Activated CD4-positive, alpha-beta memory T cell treated with anti-CD3 and anti-CD28 coated beads for 36 hours (primary cell): ENCODE measurements at regions not wholly inside any gene's neighbourhood (a gene's known extent, or its start where the extent isn't known, plus 50 kb on each side); places are given as distances from the start of the nearest gene placed in this dataset.

ENCODE experiments used
- CTCF ChIA-PET: fragments of 350-600 bp; sonication (Branson Sonifier 250); formaldehyde crosslinking; loops from one replicate; lab custom pipeline; 2021; ENCODE audit warnings: antibody characterized with exemption, inconsistent platforms; lab: Charles Lee
- POLR2A ChIA-PET: fragments of 350-600 bp; sonication (Branson Sonifier 250); formaldehyde crosslinking; loops from one replicate; lab custom pipeline; 2021; ENCODE audit warnings: antibody characterized with exemption; lab: Charles Lee
- DNase-seq: peaks from one replicate; pipeline ENCODE4 v3.0.0-alpha.2; 2020
- H3K27ac Mint-ChIP-seq: one replicate; pipeline ENCODE4 v1.8.0; 2021; ENCODE audit warnings: mixed read lengths
- H3K27me3 Mint-ChIP-seq: one replicate; pipeline ENCODE4 v1.8.0; 2021; ENCODE audit warnings: mixed read lengths
- H3K36me3 Mint-ChIP-seq: one replicate; pipeline ENCODE4 v1.8.0; 2021; ENCODE audit warnings: mixed read lengths
- H3K4me1 Mint-ChIP-seq: one replicate; pipeline ENCODE4 v1.8.0; 2021; ENCODE audit warnings: low read depth, mixed read lengths
- H3K4me3 Mint-ChIP-seq: one replicate; pipeline ENCODE4 v1.8.0; 2021; ENCODE audit warnings: mild to moderate bottlenecking, mixed read lengths
- H3K9me3 Mint-ChIP-seq: one replicate; pipeline ENCODE4 v1.8.0; 2021; ENCODE audit warnings: mixed read lengths
- intact Hi-C: fragments of 100-400 bp; cut with micrococcal nuclease; formaldehyde crosslinking; loops from one replicate; pipeline ENCODE4 v1.15.1; 2023

DNA sequence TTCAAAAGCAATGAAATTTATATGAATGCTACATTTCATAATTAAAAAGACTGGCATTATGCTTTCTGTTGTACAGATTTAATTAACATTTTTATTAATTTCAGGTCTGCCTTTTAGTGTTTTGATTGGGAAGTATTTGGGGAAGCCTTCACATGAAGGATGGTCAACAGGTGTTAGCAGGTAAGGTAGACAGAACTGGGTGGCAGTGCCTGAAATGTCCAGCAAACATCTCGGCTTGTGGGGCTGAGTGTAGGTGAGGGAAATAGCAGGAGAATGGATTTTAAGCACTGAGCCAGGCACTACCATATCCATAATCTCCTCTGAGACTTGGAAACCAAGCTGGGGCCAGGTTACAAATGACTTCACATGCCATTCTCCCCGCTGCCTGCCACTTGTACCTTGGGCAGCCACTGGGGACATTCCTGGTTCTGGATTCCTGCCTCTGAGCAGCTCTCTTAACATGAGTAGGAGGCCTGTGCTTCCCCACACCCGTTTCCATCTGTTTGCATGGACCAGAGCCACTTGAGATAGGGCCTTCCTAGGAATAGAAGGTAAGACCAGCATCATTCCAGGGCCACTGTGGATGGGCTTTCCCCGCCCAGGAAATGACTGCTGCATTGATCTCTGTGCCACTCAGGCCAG is 125.9 kb upstream of the HES1 start:
- H3K9me3 Mint-ChIP-seq = no peaks in the 10 kb centered on the region
- no peaks in the 10 kb centered on the region for H3K36me3 Mint-ChIP-seq
- POLR2A ChIA-PET = no interaction called here
- CTCF ChIA-PET = no interaction called here
- no peak for DNase-seq
- H3K27ac Mint-ChIP-seq = no peak overlapping the region
- intact Hi-C loops = no loop called here
- H3K4me1 Mint-ChIP-seq = no peaks in the 10 kb centered on the region
- peaks cover 8% of the 10 kb centered on the region for H3K27me3 Mint-ChIP-seq
- H3K4me3 Mint-ChIP-seq = no peak overlapping the region

DNA sequence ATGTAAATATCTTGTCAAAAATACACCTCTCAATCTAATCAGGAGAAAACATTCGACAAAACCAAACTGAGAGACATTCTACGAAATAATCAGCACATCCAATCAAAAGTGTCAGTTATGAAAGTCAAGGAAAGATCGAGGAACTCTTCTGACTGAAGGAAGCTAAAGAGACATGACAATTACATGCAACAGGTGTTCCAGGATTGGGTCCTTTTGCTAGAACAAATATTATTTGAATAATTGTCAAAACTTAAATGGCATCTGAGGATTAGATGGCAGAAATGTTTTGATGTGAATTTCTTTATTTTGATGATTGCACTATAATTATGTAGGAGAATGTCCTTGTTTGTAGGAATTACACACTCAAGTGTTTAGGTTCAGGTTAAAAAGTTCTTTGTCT is 124.1 kb upstream of the HES1 start:
- H3K4me3 Mint-ChIP-seq = no peak overlapping the region
- POLR2A ChIA-PET = no interaction called here
- no peaks in the 10 kb centered on the region for H3K36me3 Mint-ChIP-seq
- CTCF ChIA-PET = no interaction called here
- no peaks in the 10 kb centered on the region for H3K4me1 Mint-ChIP-seq
- H3K9me3 Mint-ChIP-seq = no peaks in the 10 kb centered on the region
- intact Hi-C loops = no loop called here
- H3K27me3 Mint-ChIP-seq = peaks cover 3% of the 10 kb centered on the region
- no peak for DNase-seq
- no peak overlapping the region for H3K27ac Mint-ChIP-seq

DNA sequence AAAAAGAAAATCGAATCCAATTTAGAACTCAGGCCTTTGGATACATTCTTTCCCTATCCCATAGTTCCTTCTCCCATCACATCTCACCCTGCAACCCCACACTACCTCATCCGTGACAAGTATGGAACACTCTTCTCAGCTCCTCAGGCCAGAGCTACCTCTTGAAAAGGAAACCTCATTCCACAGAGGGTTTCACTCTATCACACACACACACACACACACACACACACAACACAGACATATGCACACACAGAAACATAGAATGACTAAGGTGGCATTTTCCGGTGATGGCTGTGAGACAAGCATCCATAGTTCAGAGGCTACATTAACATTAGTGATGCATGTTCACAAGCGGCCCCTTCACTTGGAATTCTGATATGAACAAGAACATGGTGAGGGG is 122.0 kb upstream of the HES1 start:
- Mint-ChIP-seq H3K27ac (no peak overlapping the region), H3K27me3 (peaks cover 3% of the 10 kb centered on the region), H3K36me3 (no peaks in the 10 kb centered on the region), H3K9me3 (no peaks in the 10 kb centered on the region), H3K4me1 (no peaks in the 10 kb centered on the region), H3K4me3 (no peak overlapping the region)
- ChIA-PET POLR2A (no interaction called here), CTCF (no interaction called here)
- intact Hi-C loops = no loop called here
- no peak for DNase-seq

DNA sequence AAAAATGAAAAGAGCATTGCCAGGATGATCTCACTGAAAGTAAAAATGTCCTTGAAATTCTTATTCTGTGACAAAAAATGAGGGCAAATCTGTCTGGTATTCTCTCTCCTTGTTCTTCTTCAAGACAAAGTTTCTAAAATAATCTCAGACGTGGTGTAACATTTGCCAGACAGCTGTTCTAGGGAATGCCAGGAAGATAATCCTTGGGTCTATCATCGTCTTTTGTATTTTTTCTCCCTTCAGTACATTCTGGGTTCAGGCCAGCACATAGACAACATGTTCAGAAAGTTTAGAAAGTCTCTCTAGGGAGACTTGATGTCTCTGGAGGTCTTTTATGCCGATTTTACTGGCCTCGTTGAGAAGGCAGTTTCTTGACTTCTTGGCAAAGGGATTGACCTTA is 121.2 kb upstream of the HES1 start:
- no peak overlapping the region for H3K4me3 Mint-ChIP-seq
- H3K27me3 Mint-ChIP-seq = peaks cover 3% of the 10 kb centered on the region
- H3K9me3 Mint-ChIP-seq = no peaks in the 10 kb centered on the region
- no peak for DNase-seq
- no peak overlapping the region for H3K27ac Mint-ChIP-seq
- ChIA-PET POLR2A (no interaction called here), CTCF (no interaction called here)
- no peaks in the 10 kb centered on the region for H3K36me3 Mint-ChIP-seq
- no peaks in the 10 kb centered on the region for H3K4me1 Mint-ChIP-seq
- intact Hi-C loops = no loop called here

DNA sequence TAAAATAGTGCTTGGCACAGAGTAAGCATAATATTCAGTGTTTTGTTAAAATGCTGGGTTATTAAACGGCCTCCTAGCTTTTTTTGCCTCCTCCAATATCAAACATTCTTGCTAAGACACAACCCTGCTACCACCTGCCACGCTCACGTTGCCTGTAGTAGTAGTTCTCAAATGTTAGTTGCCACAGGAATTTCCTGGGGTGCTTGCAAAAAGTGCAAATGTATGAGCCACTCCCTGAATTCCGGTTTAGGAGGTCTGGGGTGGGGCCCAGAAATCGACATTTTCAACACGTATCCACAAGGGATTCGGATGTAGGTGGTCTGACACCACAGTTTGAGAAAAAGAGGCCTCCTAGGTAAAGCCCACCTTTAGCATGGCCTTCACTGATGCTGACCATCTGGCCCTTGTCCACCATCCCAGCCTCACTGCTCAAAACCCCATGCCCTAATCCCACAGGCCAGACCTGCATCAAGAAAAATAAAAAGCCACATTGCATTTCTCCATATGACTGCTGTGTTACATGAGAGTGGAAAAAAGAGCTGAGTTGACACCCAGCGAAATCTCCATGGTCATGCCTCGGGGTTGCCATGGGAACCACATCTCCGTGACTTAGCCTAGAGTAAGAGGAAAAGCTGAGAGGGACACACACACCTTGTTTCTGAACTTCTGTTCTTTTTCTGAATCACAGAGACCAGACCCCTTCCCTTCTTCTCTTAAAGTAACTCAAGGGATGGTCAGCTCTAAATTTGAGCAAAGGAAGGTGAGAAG is 116.4 kb upstream of the HES1 start:
- Mint-ChIP-seq H3K9me3 (no peaks in the 10 kb centered on the region), H3K36me3 (no peaks in the 10 kb centered on the region), H3K27me3 (peaks cover 1% of the 10 kb centered on the region), H3K4me3 (no peak overlapping the region), H3K4me1 (no peaks in the 10 kb centered on the region), H3K27ac (no peak overlapping the region)
- peak; percentile 24 for DNase-seq
- ChIA-PET CTCF (no interaction called here), POLR2A (no interaction called here)
- intact Hi-C loops = no loop called here

DNA sequence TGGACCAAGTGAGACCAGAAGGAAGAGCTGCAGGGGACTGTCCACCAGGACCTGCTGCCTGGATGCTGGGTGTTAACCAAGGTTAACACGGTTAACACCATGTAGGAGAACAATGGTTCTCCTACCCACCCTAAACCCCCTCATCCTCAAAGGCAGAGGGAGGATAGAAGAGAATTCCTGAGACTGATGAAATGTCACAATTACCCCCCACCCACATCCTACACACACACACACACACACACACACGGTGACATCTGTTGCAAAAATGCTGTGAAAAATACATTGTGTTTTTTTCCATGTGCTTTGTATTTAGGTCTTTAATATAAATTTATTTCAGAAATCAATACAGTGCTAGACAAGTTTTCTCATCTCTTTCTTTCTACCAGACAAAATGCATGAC is 113.9 kb upstream of the HES1 start:
- Mint-ChIP-seq H3K4me3 (no peak overlapping the region), H3K36me3 (no peaks in the 10 kb centered on the region), H3K27me3 (peaks cover 1% of the 10 kb centered on the region), H3K27ac (no peak overlapping the region), H3K4me1 (no peaks in the 10 kb centered on the region), H3K9me3 (no peaks in the 10 kb centered on the region)
- POLR2A ChIA-PET = no interaction called here
- DNase-seq = no peak
- CTCF ChIA-PET = no interaction called here
- intact Hi-C loops = no loop called here

DNA sequence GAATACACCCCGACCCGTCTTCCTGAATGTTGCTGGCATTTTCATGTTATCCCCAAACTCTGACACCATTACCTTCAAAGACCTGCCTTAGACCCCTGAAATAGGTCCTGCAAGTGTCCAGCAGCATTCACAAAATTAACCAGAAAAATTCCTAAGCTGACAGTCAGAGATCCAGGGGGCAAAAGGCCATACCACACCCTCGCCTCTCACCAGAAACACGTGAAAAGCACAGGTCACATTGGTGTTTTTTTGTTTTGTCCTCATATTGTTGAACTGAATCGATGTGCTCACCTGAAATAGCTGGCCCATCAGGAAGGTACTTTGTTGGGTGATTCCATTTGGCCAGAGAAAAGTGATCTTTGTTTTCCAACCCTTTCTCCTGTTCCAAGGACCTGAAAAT is 113.1 kb upstream of the HES1 start:
- H3K4me3 Mint-ChIP-seq = no peak overlapping the region
- ChIA-PET CTCF (no interaction called here), POLR2A (no interaction called here)

DNA sequence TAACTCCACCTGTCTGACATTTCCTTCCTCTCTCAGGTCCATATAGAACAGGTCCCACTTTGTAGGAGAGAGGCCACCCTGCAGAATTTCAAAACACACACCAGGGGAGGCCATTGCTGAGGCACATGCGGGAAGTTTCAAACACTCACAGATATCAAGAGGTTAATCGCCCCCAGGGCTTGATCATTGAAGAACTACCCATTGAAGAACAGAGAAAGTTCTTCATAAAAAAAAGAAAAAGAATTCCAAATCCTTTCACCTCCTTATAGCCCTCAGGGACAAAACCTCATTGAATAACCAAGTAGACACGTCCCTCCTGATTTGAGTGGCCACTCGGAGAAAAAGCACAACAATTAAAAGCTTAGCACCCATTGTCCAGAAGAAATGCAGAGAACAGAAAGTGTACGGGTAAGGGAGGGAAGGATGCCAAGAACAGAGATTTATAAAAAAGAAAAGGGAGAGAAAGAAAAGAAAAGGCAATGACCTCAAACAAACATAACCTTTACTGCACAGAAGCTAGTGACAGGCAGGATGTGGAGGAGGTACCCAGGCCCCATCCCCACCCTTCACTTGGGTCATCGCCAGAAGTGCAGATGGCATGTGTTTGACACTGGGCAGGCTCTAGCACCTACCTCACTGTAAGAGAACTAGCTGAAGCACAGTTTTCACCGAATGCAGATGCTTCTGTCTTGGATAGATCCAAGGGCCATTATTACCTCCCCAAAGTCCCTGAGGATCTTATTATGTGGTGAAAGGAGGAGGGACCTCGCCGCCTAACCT is 112.3 kb upstream of the HES1 start:
- intact Hi-C loops = no loop called here
- CTCF ChIA-PET = no interaction called here
- H3K27ac Mint-ChIP-seq = no peak overlapping the region
- H3K4me3 Mint-ChIP-seq = no peak overlapping the region
- H3K27me3 Mint-ChIP-seq = no peaks in the 10 kb centered on the region
- DNase-seq = no peak
- H3K36me3 Mint-ChIP-seq = no peaks in the 10 kb centered on the region
- no peaks in the 10 kb centered on the region for H3K9me3 Mint-ChIP-seq
- POLR2A ChIA-PET = no interaction called here
- no peaks in the 10 kb centered on the region for H3K4me1 Mint-ChIP-seq

More for the DNA sequence above, 113.1 kb upstream of the HES1 start:
- Mint-ChIP-seq H3K4me1 (no peaks in the 10 kb centered on the region), H3K36me3 (no peaks in the 10 kb centered on the region), H3K27me3 (peaks cover 1% of the 10 kb centered on the region), H3K27ac (no peak overlapping the region), H3K9me3 (no peaks in the 10 kb centered on the region)
- intact Hi-C loops = no loop called here
- no peak for DNase-seq

DNA sequence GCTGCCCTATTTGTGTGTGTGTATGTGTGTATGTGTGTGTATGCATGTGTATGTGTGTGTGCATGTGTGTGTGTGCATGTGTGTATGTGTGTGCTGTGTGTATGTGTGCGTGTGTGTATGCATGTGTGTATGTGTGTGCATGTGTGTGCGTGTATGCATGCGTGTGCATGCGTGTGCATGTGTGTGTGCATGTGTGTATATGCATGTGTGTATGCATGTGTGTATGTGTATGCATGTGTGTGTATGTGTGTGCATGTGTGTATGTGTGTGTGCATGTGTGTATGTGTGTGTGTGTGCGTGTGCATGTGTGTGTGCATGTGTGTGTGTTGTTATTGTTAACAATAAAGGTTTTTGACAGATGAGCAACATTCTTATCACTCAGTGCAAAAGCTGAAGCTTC is 110.8 kb upstream of the HES1 start:
- H3K4me3 Mint-ChIP-seq = no peak overlapping the region
- ChIA-PET CTCF (interaction anchor here (1.4 kb wide), 1 partner anchor 110 kb away, joined by 3 read pairs; no protein-coding TSS in a partner anchor), POLR2A (no interaction called here)
- H3K27ac Mint-ChIP-seq = no peak overlapping the region
- H3K36me3 Mint-ChIP-seq = no peaks in the 10 kb centered on the region
- no peaks in the 10 kb centered on the region for H3K27me3 Mint-ChIP-seq
- H3K4me1 Mint-ChIP-seq = no peaks in the 10 kb centered on the region
- intact Hi-C loops = no loop called here
- DNase-seq = no peak
- no peaks in the 10 kb centered on the region for H3K9me3 Mint-ChIP-seq

DNA sequence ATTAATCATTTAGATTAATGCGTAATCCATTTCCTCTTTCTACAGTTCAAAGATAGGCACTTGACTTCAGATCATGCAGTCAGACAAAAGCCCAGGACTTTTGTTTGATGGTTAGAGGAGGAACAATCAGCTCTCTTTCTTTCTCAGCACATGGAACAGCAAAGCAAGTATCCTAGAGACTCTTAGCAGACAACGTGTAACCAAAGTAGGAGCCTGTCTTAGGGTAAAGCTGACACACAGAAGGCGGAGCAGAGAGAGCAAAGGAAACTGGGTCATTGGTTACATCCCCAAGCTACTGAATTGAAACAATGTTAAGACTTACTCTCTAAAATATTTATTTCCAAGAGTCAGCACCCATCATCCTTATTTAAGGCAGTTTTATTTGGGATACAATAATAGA is 110.0 kb upstream of the HES1 start:
- no peaks in the 10 kb centered on the region for H3K9me3 Mint-ChIP-seq
- POLR2A ChIA-PET = no interaction called here

DNA sequence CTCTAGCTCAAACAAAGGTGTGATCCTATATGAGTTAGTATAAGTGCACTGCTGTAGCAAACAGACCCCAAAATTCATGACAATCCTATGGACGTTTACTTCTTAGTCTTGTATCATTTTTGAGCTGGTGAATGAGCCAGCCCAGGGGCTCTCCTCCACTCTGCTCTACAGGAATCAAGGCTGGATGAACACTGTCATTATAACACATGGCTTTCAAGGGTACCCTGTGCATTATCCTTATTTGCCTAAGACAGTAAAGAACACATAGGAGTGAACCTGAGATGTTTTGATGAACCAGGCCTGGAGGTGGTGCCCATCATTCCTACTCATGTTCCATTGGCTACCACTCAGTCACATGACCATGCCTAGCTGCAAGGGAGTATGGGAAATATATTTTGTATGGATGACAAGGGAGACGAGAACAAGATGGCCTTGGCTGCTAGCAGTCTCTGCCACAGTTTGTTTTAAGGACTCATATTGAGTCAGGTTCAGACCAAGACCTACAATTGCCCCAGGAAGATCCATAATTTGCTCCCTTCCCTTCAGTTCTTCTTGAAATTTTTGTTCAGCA is 107.4 kb upstream of the HES1 start:
- Mint-ChIP-seq H3K9me3 (no peaks in the 10 kb centered on the region), H3K4me1 (no peaks in the 10 kb centered on the region), H3K27ac (no peak overlapping the region), H3K4me3 (no peak overlapping the region), H3K36me3 (no peaks in the 10 kb centered on the region), H3K27me3 (peaks cover 4% of the 10 kb centered on the region)
- CTCF ChIA-PET = no interaction called here
- POLR2A ChIA-PET = no interaction called here
- intact Hi-C loops = no loop called here
- DNase-seq = no peak

More for the DNA sequence above, 110.0 kb upstream of the HES1 start:
- no peaks in the 10 kb centered on the region for H3K36me3 Mint-ChIP-seq
- no peaks in the 10 kb centered on the region for H3K27me3 Mint-ChIP-seq
- CTCF ChIA-PET = interaction anchor here (1.4 kb wide), 1 partner anchor 111 kb away, joined by 3 read pairs; no protein-coding TSS in a partner anchor
- no peak overlapping the region for H3K4me3 Mint-ChIP-seq
- intact Hi-C loops = no loop called here
- DNase-seq = no peak
- H3K27ac Mint-ChIP-seq = no peak overlapping the region
- no peaks in the 10 kb centered on the region for H3K4me1 Mint-ChIP-seq

DNA sequence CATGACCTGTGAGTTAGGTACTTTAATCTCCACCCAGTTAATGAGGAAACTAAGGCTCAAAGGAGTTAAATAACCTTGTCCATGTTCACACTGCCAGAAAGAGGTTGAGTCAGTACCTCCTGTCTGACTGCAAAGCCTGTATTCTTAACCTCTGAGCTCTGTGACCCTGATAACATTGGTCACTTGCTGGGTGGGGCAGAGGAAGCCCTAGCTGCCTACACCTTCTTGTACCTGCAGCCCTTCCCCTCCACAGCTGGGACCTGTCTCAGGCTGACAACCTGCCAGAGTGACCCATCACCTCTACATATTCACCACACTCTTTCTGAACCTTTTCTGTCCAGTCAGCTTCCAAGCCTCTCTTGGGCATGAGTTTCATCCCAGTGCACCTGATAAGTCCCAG is 106.1 kb upstream of the HES1 start:
- CTCF ChIA-PET = no interaction called here
- no peak for DNase-seq
- H3K4me3 Mint-ChIP-seq = no peak overlapping the region
- H3K9me3 Mint-ChIP-seq = no peaks in the 10 kb centered on the region
- POLR2A ChIA-PET = interaction anchor here (0.6 kb wide), 1 partner anchor 40 kb away, joined by 3 read pairs; no protein-coding TSS in a partner anchor
- intact Hi-C loops = no loop called here
- H3K27ac Mint-ChIP-seq = no peak overlapping the region
- peaks cover 4% of the 10 kb centered on the region for H3K27me3 Mint-ChIP-seq
- H3K4me1 Mint-ChIP-seq = no peaks in the 10 kb centered on the region
- H3K36me3 Mint-ChIP-seq = no peaks in the 10 kb centered on the region
